HG03060 (cell line): ENCODE measurements at regions not wholly inside any gene's neighbourhood (a gene's known extent, or its start where the extent isn't known, plus 50 kb on each side); places are given as distances from the start of the nearest gene placed in this dataset.

ENCODE experiments used
- ATAC-seq: cut with Tn5 transposase; IDR thresholded peaks from one replicate; pipeline ENCODE4 v1.9.1; 2021; ENCODE audit warnings: low read depth, moderate number of reproducible peaks; ENCODE audit not compliant: unreplicated experiment

GRCh38 chr14:44316647-44317440 is 190.2 kb downstream of the FSCB start:
- peak; percentile 86 for ATAC-seq

GRCh38 chr14:44309331-44309730 is 197.8 kb downstream of the FSCB start:
- ATAC-seq, result no peak

- ATAC-seq, result no peak
Measured at GRCh38 chr14:44300916-44301315, 206.2 kb downstream of the FSCB start.

- no peak for ATAC-seq
Measured at GRCh38 chr14:44297437-44297836, 209.6 kb downstream of the FSCB start.

GRCh38 chr14:44291366-44291915 is 215.6 kb downstream of the FSCB start:
- no peak for ATAC-seq

GRCh38 chr14:44287858-44288257 is 219.2 kb downstream of the FSCB start:
- no peak for ATAC-seq

GRCh38 chr14:44286201-44286600 is 220.9 kb downstream of the FSCB start:
- ATAC-seq, result no peak

GRCh38 chr14:44283836-44284235 is 223.2 kb downstream of the FSCB start:
- ATAC-seq, result no peak

GRCh38 chr14:44279357-44279756 is 227.7 kb downstream of the FSCB start:
- ATAC-seq, result no peak

- ATAC-seq, result no peak
Measured at GRCh38 chr14:44271637-44272036, 235.4 kb downstream of the FSCB start.

GRCh38 chr14:44271006-44271405 is 236.1 kb downstream of the FSCB start:
- ATAC-seq, result no peak

- no peak for ATAC-seq
Measured at GRCh38 chr14:44265246-44265645, 241.8 kb downstream of the FSCB start.

- ATAC-seq, result no peak
Measured at GRCh38 chr14:44215660-44216059, 291.4 kb downstream of the FSCB start.

GRCh38 chr14:44211718-44212117 is 295.4 kb downstream of the FSCB start:
- ATAC-seq, result no peak

GRCh38 chr14:44204061-44204835 is 302.8 kb downstream of the FSCB start:
- ATAC-seq, result no peak

GRCh38 chr14:44180975-44181374 is 326.1 kb downstream of the FSCB start:
- ATAC-seq, result no peak

- ATAC-seq, result no peak
Measured at GRCh38 chr14:44170556-44170955, 336.5 kb downstream of the FSCB start.

- ATAC-seq, result no peak
Measured at GRCh38 chr14:44170101-44170500, 337.0 kb downstream of the FSCB start.

GRCh38 chr14:44168566-44168965 is 338.5 kb downstream of the FSCB start:
- ATAC-seq, result no peak

- no peak for ATAC-seq
Measured at GRCh38 chr14:44166611-44167010, 340.5 kb downstream of the FSCB start.

- no peak for ATAC-seq
Measured at GRCh38 chr14:44165936-44166335, 341.1 kb downstream of the FSCB start.

GRCh38 chr14:44165286-44165685 is 341.8 kb downstream of the FSCB start:
- ATAC-seq, result no peak
